ENCODE measurements at regions not wholly inside any gene's neighbourhood (a gene's known extent, or its start where the extent isn't known, plus 50 kb on each side); places are given as distances from the start of the nearest gene placed in this dataset.
A peak's percentile ranks its signal among the peaks of the same experiment; 100 is the strongest.

DNA sequence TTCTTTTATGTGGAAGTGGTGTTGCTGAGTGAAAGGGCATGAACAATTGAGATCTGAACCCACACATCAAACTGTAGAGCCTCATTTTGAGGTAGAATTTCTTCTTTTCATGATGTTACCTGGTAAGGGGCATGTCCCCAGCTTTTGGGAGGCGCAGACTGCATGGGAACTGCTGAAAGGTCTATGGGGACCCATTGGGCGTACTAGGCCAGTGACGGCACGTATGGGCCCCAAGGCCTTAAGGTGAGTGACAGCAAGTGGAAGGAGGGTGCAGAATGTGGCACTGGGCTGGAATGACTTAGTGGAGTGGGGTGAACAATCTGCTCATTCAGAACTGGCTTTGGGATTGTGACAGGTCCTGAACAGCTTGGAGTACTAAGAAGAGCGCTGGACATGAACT is 123.6 kb upstream of the RGMA start:
- FAIRE-seq (no peak), DNase-seq (ENCODE audit: extremely low spot score, insufficient read length, low read depth) (no peak)

DNA sequence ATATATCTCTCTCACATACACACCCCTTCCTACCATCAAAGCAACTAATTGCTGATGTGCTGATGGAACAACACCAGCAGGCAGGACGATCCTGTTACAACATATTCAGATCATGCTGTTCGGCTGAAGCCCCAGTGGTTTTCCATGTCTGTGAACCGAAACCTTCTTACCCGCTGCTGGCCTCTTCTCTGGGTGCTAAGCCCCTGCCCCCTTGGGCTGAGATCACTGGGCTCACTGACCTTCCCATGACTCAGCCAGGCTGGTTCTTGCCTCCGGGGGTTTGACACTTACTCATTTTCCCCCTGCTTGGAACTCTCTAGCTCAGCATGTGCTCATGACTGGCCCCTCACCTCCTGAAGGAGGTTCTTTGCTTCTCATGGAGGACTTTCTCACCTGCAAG is 122.0 kb upstream of the RGMA start:
- DNase-seq (ENCODE audit: extremely low spot score, insufficient read length, low read depth) (no peak), FAIRE-seq (no peak)

DNA sequence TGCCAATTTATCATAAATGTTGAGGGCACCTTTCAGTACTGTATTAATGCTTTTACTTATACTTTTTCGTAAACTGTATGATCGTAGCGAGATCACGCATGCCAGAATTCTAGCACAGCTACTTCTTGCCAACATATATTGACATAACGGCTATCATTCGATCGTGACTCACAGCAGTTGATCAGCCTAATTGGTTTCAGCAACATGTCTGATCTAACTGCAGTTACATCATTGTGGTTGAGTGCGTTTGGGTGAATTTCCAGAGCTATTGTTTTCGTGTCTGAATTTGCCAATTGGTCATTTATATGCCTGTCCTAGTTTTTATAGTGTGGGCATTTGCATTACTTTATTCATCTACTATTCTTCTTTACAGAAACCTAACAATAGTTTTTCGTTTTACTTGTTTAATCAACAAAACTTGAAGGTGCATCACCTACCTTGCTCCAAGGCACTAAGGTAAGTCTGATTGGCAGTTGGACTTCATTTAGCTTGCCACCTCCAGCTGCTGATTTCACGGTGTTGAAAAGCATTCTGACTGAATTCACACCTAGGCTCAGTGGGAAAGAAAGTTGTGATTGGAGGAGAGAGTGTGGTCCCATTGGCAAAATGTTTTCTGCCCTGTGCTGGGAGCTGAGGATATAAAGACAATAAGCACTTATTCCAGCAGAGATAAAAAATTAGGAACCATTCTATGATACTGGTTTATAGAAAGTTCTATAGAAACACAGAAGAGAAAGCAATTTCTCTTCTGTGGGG is 120.9 kb upstream of the RGMA start:
- DNase-seq (ENCODE audit: extremely low spot score, insufficient read length, low read depth) (no peak), FAIRE-seq (no peak)

DNA sequence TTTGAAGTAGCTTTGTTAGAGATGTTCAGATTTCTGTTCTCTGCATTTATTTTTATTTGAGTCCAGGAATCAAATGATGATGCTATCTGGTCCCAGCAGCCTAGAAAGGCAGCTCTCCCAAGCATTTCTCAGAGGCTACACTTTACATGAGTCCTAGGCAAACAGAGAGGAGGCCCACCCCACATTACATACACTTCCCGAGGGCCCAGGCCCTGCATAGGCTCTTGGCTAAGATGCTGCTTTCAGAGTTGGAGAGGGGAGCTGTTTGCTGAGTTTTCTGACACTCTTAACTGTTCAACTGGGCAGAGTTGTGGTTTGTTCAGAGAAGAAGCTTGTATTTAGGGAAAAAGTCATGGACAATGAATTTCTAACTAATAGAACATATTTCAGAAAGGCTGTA is 117.9 kb upstream of the RGMA start:
- no peak for FAIRE-seq
- DNase-seq (ENCODE audit: extremely low spot score, insufficient read length, low read depth) = no peak

DNA sequence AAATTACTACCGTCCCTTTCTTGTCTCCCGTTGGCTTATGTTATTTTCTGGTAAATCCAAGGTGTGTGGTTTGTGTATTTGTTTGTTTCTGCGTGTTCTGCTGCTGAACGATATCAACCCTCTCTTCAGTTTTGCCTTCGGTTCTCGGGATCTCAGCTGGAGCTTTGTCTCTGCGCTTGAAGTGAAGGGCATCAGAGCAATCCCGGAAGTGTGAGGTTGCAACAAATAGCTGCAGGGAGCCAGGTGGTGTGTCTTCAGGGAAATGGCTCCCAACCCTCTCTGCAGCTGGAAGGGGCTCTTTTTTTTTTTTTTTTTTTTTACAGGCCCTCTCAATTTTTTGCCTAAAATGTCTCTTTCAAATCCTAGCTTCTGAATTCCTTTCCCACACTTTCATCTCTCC is 116.4 kb upstream of the RGMA start:
- no peak for FAIRE-seq
- no peak for DNase-seq (ENCODE audit: extremely low spot score, insufficient read length, low read depth)

DNA sequence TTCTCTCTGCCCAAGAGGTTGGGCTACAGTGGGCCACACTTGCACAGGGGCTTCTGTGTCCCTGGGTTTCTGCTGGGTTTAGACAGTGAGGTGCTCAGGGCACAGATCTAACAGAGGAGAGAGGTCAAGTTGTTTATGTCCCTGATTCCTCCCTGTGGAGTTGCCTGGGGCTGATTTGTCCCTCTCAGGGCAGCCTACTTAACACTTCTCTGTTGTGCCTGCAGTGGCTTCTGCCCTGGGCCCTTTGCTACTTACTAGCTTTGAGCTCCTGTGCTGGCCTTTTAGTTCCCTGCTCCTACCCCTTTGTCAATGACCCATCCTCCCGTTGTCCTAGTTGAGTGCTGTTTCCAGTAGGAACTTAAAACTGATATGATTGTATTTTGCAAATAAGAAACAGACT is 114.0 kb upstream of the RGMA start:
- FAIRE-seq (no peak), DNase-seq (ENCODE audit: extremely low spot score, insufficient read length, low read depth) (no peak)

DNA sequence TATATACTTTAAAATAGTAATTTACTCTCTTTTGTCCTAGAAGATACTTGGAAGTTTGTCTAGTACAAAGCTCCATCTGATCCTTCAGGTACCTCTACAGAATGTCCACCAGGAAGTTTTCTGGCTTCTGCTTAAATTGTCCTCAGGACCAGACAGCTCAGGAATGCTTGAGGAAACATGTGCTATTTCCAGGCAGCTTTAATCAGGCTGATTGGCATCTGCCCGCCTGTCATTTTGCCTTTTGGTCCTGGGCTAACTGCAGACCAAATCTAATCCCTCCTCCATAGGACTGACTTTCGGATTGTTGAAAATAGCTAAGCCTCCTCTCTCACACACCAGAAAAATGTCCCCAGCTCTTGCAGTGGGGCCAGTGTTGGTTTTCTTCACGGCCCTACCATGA is 113.4 kb upstream of the RGMA start:
- FAIRE-seq = no peak

DNA sequence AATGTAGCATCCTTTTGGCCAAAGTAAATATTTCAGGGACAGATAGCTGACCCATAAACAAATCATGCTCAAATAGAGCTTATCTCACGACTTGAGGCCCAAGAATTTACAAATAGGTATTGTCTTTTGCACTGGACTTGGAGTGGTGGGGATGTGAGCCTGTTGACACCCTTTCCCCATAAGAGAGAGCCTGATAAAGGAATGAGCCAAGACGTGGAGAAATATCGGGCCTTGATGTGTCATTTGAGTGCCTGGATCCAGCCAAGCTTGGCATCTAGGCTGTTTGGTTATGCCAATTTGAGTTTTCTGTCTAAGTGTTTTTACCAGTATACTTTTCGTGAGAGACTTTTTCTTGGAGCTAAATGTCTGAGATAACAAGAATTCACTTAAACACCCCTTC is 112.9 kb upstream of the RGMA start:
- no peak for FAIRE-seq

More for the DNA sequence above, 113.4 kb upstream of the RGMA start:
- DNase-seq (ENCODE audit: extremely low spot score, insufficient read length, low read depth) = no peak

DNA sequence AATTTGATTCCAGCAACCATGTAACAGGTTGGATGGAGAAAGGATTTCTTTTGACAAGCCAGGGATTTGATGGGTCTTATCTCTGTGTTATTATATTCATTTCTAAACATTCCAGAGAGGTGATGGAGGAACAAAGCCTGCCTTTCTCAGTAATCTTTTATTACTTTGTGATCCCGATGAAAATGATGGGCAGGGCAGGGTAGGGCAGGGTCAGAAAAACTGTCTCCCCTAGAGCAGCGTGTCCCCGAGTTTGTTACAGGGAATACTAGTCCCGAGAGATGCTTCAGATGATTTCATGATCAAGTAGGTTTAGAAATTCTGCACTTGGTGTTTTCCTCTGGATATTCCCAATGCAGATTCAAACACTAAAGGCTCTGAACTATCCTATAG is 111.8 kb upstream of the RGMA start:
- DNase-seq (ENCODE audit: extremely low spot score, insufficient read length, low read depth) (no peak), FAIRE-seq (no peak)

More for the DNA sequence above, 112.9 kb upstream of the RGMA start:
- DNase-seq (ENCODE audit: extremely low spot score, insufficient read length, low read depth) = no peak

DNA sequence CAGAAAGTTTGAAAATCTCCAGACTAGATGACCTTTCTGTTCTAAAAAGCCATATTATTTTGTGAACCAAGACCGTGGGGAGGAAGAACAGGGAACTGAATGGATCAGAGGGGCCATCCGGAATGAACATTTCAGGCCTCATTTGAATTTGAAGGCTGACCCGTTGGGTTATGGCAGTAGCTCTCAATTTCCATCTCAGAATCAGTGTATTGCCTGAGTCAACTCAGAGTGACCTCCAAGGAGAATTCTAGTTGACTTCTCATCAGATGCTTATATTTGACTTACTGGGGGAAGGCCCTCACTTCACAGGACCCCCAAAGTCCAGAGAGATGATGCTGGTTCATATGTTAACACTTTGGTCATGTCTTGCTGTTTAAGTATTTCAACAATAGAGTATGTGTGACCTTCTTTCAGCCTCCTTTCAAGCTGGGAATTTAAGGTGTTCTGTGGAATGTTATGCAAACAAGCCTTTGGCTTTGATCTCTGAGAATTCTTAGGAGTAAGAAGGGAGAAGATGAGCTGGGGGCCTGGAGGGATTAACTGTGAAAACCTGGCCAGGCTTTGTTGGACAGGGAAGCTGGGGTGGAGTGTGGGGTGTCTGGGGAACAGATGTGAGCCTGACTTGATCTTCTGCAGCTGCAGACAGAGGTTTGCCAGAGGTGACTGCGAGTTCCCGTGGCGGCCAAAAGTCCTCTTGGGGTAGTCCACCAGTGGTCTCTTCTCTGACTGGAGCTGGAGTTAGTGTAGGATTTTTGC is 111.2 kb upstream of the RGMA start:
- FAIRE-seq = no peak
- DNase-seq (ENCODE audit: extremely low spot score, insufficient read length, low read depth) = no peak

DNA sequence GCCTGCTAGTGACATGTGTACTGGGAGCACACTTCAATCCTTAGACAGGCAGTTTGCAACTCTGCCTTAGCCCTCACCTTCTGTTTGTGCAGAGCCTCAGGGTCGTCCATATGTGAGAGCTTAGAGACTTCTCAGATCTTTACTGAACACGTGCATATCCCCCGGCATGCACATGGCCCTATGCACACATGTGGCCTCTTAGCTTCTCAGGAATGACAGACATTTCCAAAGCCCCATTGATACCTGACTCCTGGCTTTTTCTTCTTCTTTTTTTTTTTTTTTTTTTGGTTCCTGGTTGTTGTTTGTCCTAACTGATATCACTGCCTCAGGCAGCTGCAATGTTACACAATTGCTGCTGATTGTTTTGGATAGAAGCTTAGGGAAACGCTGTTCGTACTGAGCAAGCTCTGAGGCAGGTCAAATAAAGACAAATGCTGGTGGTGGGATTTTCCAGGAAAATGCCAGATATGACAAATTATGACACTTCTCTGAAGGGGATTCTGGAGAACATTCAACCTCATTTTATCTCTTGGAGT is 107.2 kb upstream of the RGMA start:
- FAIRE-seq = no peak
- DNase-seq (ENCODE audit: extremely low spot score, insufficient read length, low read depth) = no peak

DNA sequence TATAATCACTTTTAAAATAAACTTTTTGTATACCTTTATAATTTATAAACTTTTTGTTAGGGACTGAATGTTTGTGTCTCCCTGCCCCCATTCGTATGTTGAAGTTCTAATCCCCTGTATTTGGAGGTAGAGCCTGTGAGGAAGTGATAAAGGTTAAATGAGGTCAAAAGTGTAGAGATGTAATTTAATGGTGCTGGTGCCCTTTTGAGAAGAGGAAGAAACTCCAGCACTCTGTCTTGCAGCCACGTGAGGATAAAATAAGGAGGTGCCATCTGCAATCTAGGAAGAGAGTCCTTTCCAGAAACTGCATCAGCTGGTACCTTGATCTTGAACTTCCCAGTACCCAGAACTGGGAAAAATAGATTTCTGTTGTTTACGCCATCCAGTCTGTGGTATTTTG is 106.1 kb upstream of the RGMA start:
- DNase-seq (ENCODE audit: extremely low spot score, insufficient read length, low read depth) = no peak
- no peak for FAIRE-seq

DNA sequence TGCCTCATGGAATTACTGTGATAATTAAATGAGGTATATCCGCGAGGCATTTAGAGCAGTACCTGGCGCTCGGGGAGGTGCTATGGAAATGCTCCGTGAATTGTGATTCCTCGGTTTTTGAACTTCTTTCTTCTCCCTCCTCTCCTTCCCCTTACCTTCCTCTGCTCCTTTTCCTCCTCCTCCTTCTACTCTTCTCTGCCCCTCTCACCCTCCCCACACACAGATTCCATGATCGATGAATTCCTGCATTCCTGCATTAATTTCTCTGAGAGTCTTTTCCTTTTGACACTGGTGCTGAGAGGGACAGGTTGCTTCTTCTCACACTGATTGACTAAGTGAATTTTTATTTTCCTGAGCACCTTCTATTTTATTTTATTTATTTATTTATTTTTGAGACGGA is 101.2 kb upstream of the RGMA start:
- DNase-seq (ENCODE audit: extremely low spot score, insufficient read length, low read depth) (no peak), FAIRE-seq (no peak)

DNA sequence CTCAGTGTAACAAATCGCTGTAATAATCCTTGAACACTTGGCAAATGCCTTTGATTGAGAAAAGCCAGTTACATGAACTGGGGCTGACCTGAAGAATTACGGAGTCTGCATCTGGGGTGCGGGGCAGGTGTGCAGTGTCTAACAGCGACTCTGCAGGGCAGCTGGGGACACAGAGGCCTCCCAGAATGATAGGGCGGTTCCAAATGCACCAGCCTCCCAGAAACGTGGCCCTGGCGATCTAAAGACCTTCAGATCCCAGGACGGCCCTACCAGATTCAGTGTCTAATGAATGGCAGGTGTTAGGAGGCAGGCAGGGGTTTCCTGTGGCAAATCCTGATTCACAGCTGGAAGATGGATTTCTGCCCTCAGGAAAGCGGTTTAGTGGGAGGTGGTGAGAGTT is 100.5 kb upstream of the RGMA start:
- DNase-seq (ENCODE audit: extremely low spot score, insufficient read length, low read depth) (no peak), FAIRE-seq (no peak)

DNA sequence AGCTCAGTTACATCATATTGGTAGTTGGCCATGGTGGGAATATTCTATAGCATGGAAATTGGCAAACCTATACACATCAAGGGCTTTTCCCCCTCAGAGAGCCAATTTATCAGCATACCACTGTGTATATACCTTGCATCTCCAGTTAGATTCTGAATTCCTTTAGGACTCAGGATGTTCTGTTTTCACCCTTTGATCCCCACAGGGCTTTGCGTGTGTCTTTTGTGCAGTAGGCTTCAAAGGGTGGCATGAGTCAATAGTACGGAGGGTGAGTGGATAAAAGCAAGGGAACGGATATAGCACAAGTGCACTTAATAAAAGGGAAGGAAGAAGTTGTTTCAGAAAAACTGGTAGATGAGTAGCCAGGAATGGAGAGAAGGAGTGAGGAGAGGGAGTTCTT is 99.2 kb upstream of the RGMA start:
- no peak for DNase-seq (ENCODE audit: extremely low spot score, insufficient read length, low read depth)
- FAIRE-seq = no peak

DNA sequence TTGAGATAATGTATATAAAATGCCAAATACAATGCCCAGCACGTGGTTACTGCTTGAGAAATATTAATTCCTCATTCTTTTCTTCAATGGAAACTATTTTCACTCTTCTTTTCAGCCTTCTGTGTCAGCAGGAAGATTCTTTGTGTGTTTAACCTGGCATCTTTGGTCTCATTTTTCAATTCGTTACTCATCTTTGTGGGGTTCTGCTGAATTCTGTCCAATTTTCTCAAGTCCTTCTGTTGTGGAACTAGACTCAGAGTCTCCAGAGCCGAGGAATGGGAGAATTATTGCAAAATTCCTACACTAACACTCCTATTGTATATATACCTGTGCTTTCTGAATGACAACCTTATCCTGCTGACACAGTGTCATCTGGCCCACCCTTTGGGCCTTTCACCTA is 96.8 kb upstream of the RGMA start:
- no peak for DNase-seq (ENCODE audit: extremely low spot score, insufficient read length, low read depth)
- no peak for FAIRE-seq

DNA sequence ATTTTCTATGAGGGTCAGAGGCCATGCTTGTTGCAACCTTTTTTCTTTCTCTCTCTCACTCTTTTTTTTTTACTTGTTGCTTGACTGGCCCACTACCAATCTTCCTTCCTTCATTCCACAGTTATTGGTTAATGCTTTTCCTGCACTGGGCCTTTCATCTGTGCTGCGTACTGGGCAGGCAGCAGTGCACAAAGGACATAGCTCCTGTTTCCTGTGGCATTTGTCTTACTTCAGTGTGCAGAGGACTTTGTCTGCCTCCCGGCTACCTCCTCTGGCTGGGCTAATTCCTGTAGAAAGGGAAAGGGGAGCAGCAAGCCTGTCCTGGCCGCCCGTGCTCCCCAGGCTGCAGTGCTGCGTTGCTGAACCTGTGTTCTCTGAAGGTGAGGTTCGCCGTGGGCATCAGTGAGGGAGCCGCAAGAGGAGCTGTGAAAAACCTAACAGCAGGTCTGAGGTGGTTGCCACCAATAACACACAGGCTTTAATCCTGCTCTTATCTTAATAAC is 93.7 kb upstream of the RGMA start:
- FAIRE-seq (no peak), DNase-seq (ENCODE audit: extremely low spot score, insufficient read length, low read depth) (no peak)

DNA sequence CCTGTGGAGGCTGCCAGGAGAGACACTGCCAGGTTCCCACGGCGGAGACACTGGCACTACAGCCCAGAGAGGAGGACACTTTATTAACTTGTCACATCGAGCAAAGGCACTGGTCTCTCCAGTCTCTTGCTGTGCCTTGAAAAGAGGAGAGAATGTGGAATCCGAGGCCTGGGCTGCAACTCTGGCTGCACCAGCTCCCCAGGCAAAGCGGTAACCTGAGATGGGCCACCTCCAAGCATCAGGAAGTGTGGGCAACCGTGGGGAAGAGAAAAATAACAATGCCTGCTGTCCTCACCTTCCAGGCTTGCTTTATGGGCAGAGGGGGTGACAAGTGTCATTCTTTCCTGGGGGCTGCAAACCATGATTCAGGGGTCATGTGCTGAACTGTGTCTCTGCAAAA is 91.6 kb upstream of the RGMA start:
- DNase-seq (ENCODE audit: extremely low spot score, insufficient read length, low read depth) (no peak), FAIRE-seq (no peak)

DNA sequence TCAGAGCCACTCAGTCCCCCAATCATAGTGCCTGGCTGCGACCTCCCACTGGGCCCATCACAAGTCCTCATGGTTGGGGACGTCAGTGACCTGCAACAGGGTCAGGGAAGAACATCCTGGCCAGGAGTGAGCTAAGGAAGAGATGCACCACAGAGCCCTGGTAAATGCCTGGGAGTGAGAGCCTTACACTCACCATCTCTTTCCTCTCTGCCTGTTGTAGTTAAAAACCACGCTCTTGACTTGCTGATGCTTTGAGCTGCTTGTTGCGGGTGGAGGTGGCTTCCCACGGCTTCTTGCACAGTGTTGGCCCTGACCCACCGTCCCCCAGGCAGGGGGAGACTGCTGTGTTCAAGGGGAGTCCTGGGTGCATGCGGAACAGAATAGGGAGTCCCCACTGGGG is 91.1 kb upstream of the RGMA start:
- no peak for FAIRE-seq
- no peak for DNase-seq (ENCODE audit: extremely low spot score, insufficient read length, low read depth)

DNA sequence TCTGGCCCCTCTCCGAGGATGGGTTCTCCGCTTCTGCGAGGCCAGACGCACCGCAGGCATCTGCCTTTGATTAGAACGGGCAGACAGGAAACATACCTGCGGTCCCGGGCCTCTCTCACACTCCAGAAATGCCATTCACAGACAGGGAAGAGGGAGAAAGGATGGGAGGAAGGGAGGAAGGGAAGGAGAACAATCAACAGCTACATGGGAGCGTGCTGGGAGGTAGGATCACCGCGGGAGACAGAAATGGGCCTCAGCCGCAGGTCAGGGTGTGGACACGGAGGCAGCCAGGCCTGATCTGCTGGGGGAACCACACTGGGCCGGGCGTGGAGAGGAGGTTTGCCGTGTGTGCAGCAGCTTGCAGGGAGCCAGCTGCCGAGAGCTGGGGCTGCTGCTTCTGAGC is 90.7 kb upstream of the RGMA start:
- no peak for DNase-seq (ENCODE audit: extremely low spot score, insufficient read length, low read depth)
- FAIRE-seq = no peak

DNA sequence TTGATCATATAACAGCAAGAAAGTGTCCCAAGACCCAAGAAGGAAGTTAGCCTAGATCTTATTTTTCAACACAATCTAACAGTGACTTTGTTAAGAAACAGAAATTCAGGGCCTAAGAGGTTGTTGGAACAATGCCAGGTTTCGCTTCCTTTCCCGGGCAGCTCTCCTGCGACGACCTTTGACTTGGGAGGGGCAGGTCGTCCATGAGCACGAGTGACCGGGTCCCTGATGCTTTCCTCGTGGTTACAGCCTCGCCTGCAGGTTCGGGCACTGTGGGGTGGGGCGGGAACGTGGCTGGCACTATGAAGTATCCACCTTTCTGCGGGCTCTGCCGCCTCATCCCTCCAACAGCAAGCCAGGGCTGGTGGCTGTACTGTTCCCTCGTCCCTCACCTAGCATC is 90.1 kb upstream of the RGMA start:
- peak; percentile 60 for FAIRE-seq
- DNase-seq (ENCODE audit: extremely low spot score, insufficient read length, low read depth) = no peak
